Nephron (organoid): ENCODE measurements at regions not wholly inside any gene's neighbourhood (a gene's known extent, or its start where the extent isn't known, plus 50 kb on each side); places are given as distances from the start of the nearest gene placed in this dataset.

Source experiments
- H3K27ac Mint-ChIP-seq, 3 experiments: 2 replicates each; pipeline ENCODE4 v1.8.0; 2020; ENCODE audit warnings: mixed read lengths in 3 of 3, mild to moderate bottlenecking in 2 of 3, moderate library complexity in 1 of 3
- H3K27me3 Mint-ChIP-seq: 2 replicates; pipeline ENCODE4 v1.8.0; 2021; ENCODE audit warnings: low read depth, mild to moderate bottlenecking, moderate library complexity, mixed read lengths
- H3K36me3 Mint-ChIP-seq: 2 replicates; pipeline ENCODE4 v1.8.0; 2020; ENCODE audit warnings: low read depth, mixed read lengths
- H3K4me1 Mint-ChIP-seq: 2 replicates; pipeline ENCODE4 v1.8.0; 2020; ENCODE audit warnings: mixed read lengths
- H3K4me3 Mint-ChIP-seq, 3 experiments: 2 replicates each; pipeline ENCODE4 v1.8.0; 2020; ENCODE audit warnings: mild to moderate bottlenecking in 3 of 3, mixed read lengths in 3 of 3, moderate library complexity in 2 of 3
- H3K9me3 Mint-ChIP-seq: 2 replicates; pipeline ENCODE4 v1.8.0; 2020; ENCODE audit warnings: mixed read lengths
- CTCF ChIP-seq, 3 experiments: fragments of 200-600 bp; sonication (generic); IDR thresholded peaks; one replicate each; pipeline ENCODE4 v1.5.0; 2021; ENCODE audit warnings: antibody characterized with exemption in 3 of 3; ENCODE audit not compliant: unreplicated experiment in 3 of 3

- Mint-ChIP-seq H3K27me3 (no peaks in the 10 kb centered on the region), H3K4me3 (no peak overlapping the region), H3K27ac (no peak overlapping the region), H3K36me3 (no peaks in the 10 kb centered on the region), H3K9me3 (no peaks in the 10 kb centered on the region), H3K4me1 (no peaks in the 10 kb centered on the region)
- no peak for TF ChIP-seq CTCF (IDR thresholded peaks at IDR 0.05; ENCODE audit: unreplicated experiment in 3 of 3)
Measured at GRCh38 chr3:99409961-99410360, 228.4 kb upstream of the COL8A1 start.

- no peak for TF ChIP-seq CTCF (IDR thresholded peaks at IDR 0.05; ENCODE audit: unreplicated experiment in 3 of 3)
- H3K4me3 Mint-ChIP-seq, result no peak overlapping the region
- no peaks in the 10 kb centered on the region for H3K27me3 Mint-ChIP-seq
- no peaks in the 10 kb centered on the region for H3K36me3 Mint-ChIP-seq
- no peaks in the 10 kb centered on the region for H3K9me3 Mint-ChIP-seq
- H3K4me1 Mint-ChIP-seq, result no peaks in the 10 kb centered on the region
- H3K27ac Mint-ChIP-seq, result no peak overlapping the region
Measured at GRCh38 chr3:99407257-99407656, 231.1 kb upstream of the COL8A1 start.

- Mint-ChIP-seq H3K36me3 (peaks cover 6% of the 10 kb centered on the region), H3K4me3 (no peak overlapping the region), H3K27me3 (no peaks in the 10 kb centered on the region), H3K4me1 (no peaks in the 10 kb centered on the region), H3K9me3 (peaks cover 21% of the 10 kb centered on the region), H3K27ac (no peak overlapping the region)
- TF ChIP-seq CTCF (IDR thresholded peaks at IDR 0.05; ENCODE audit: unreplicated experiment in 3 of 3), result no peak
Measured at GRCh38 chr3:99402755-99403154, 235.6 kb upstream of the COL8A1 start.

GRCh38 chr3:99400352-99400751 is 238.0 kb upstream of the COL8A1 start:
- Mint-ChIP-seq H3K27ac (no peak overlapping the region), H3K4me3 (no peak overlapping the region), H3K9me3 (peaks cover 29% of the 10 kb centered on the region), H3K36me3 (peaks cover 6% of the 10 kb centered on the region), H3K4me1 (no peaks in the 10 kb centered on the region), H3K27me3 (peaks cover 5% of the 10 kb centered on the region)
- no peak for TF ChIP-seq CTCF (IDR thresholded peaks at IDR 0.05; ENCODE audit: unreplicated experiment in 3 of 3)

GRCh38 chr3:99396651-99397275 is 241.6 kb upstream of the COL8A1 start:
- Mint-ChIP-seq H3K27ac (no peak overlapping the region), H3K27me3 (peaks cover 5% of the 10 kb centered on the region), H3K4me1 (no peaks in the 10 kb centered on the region), H3K4me3 (no peak overlapping the region), H3K36me3 (peaks cover 6% of the 10 kb centered on the region), H3K9me3 (peaks cover 31% of the 10 kb centered on the region)
- no peak for TF ChIP-seq CTCF (IDR thresholded peaks at IDR 0.05; ENCODE audit: unreplicated experiment in 3 of 3)
